ENCODE measurements at regions not wholly inside any gene's neighbourhood (a gene's known extent, or its start where the extent isn't known, plus 50 kb on each side); places are given as distances from the start of the nearest gene placed in this dataset.

DNA sequence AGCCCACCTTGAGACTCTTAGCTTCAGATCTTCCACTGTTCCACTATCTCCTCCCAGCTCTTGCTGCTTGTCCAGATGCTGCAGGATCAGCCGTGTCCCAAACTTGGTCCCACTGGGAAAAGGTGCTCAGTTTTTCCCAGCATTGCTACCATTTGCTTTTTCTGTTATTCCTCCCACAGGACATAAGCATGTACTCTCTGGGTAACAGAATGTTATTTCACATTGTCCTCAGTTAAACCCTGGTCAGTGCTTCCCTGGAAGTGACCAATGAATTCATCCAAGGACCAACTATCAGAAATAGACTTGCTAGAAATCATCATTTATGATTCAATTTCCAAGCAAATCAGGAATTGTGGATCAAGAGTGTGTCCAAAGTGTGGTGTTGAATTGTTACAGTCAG lies 179.2 kb upstream of the ZNF32 start:
- ChIA-PET CTCF (no interaction called here), POLR2A (no interaction called here)
- no peaks in the 10 kb centered on the region for H3K4me1 ChIP-seq (ENCODE audit: control insufficient read depth, insufficient read depth, low read length)
- BruUV-seq (replicated peaks): no TSS peak
- no peak overlapping the region for H3K4me3 ChIP-seq (ENCODE audit: low read depth in 2 of 2, low read length in 2 of 2)
- in situ Hi-C loops (cut with HindIII; ENCODE audit: low pct_unique_long_range_greater_than_20kb, low sequenced_read_pairs) (no loop called here), intact Hi-C loops (cut with micrococcal nuclease; ENCODE audit: unreplicated experiment) (no loop called here)
- H3K9me3 ChIP-seq (ENCODE audit: control insufficient read depth, insufficient read depth, low read depth, low read length): no peaks in the 10 kb centered on the region
- DNase-seq (ENCODE audit: low read depth, low spot score) (no peak), ATAC-seq (no peak)
- no peak overlapping the region for H3K27ac ChIP-seq (ENCODE audit: low read length)
- peaks cover 4% of the 10 kb centered on the region for H3K27me3 ChIP-seq (ENCODE audit: control insufficient read depth, insufficient read depth, low read length)
- TF ChIP-seq REST (IDR thresholded peaks at IDR 0.05; ENCODE audit: insufficient read depth in 1 of 2, low read depth in 2 of 2, low read length in 1 of 2) (no peak), TCF7L2 (IDR thresholded peaks at IDR 0.05; ENCODE audit: low read depth, low read length) (no peak)
- H3K36me3 ChIP-seq (ENCODE audit: control insufficient read depth, insufficient read depth, low read length): no peaks in the 10 kb centered on the region

- CTCF ChIA-PET: no interaction called here
- no peaks in the 10 kb centered on the region for H3K4me1 ChIP-seq (ENCODE audit: control insufficient read depth, insufficient read depth, low read length)
- peaks cover 4% of the 10 kb centered on the region for H3K27me3 ChIP-seq (ENCODE audit: control insufficient read depth, insufficient read depth, low read length)
- H3K9me3 ChIP-seq (ENCODE audit: control insufficient read depth, insufficient read depth, low read depth, low read length): no peaks in the 10 kb centered on the region
- intact Hi-C loops (cut with micrococcal nuclease; ENCODE audit: unreplicated experiment): no loop called here
- TF ChIP-seq TCF7L2 (IDR thresholded peaks at IDR 0.05; ENCODE audit: low read depth, low read length): no peak
- no peak for TF ChIP-seq SIN3A (IDR thresholded peaks at IDR 0.05; ENCODE audit: borderline replicate concordance, insufficient read depth, low read depth, low read length)
- TF ChIP-seq REST (IDR thresholded peaks at IDR 0.05; ENCODE audit: insufficient read depth in 1 of 2, low read depth in 2 of 2, low read length in 1 of 2): no peak
- TF ChIP-seq POLR2AphosphoS5 (IDR thresholded peaks at IDR 0.05; ENCODE audit: low read depth, low read length): no peak
- TF ChIP-seq, protein P1, sequence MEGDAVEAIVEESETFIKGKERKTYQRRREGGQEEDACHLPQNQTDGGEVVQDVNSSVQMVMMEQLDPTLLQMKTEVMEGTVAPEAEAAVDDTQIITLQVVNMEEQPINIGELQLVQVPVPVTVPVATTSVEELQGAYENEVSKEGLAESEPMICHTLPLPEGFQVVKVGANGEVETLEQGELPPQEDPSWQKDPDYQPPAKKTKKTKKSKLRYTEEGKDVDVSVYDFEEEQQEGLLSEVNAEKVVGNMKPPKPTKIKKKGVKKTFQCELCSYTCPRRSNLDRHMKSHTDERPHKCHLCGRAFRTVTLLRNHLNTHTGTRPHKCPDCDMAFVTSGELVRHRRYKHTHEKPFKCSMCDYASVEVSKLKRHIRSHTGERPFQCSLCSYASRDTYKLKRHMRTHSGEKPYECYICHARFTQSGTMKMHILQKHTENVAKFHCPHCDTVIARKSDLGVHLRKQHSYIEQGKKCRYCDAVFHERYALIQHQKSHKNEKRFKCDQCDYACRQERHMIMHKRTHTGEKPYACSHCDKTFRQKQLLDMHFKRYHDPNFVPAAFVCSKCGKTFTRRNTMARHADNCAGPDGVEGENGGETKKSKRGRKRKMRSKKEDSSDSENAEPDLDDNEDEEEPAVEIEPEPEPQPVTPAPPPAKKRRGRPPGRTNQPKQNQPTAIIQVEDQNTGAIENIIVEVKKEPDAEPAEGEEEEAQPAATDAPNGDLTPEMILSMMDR (IDR thresholded peaks at IDR 0.05): no peak
- ATAC-seq: no peak
- no peaks in the 10 kb centered on the region for H3K36me3 ChIP-seq (ENCODE audit: control insufficient read depth, insufficient read depth, low read length)
- POLR2A ChIA-PET: interaction anchor here (0.5 kb wide), 1 partner anchor 94 kb away, joined by 4 read pairs; no protein-coding TSS in a partner anchor
- in situ Hi-C loops (cut with HindIII; ENCODE audit: low pct_unique_long_range_greater_than_20kb, low sequenced_read_pairs): no loop called here
- BruUV-seq (replicated peaks): no TSS peak
- H3K27ac ChIP-seq (ENCODE audit: low read length): no peak overlapping the region
- no peak overlapping the region for H3K4me3 ChIP-seq (ENCODE audit: low read depth in 2 of 2, low read length in 2 of 2)
- DNase-seq (ENCODE audit: low read depth, low spot score): no peak
Measured at GRCh38 chr10:43825984-43826383, 177.3 kb upstream of the ZNF32 start.
